Adrenal gland (tissue), 9 donors: ENCODE measurements at regions not wholly inside any gene's neighbourhood (a gene's known extent, or its start where the extent isn't known, plus 50 kb on each side); places are given as distances from the start of the nearest gene placed in this dataset.

Experiments
- DNase-seq, 7 donors: peaks; one replicate each; pipeline ENCODE4 v3.0.0-alpha.2; 2019 to 2020
- H3K27ac ChIP-seq, 5 donors: fragments of 200-600 bp; sonication (generic) in 4 of 5; 1 replicate in 3 of 5; 2 replicates in 2 of 5; pipeline versions ENCODE4 v1.5.1 to v1.8.0; 2016 to 2020; ENCODE audit warnings: mild to moderate bottlenecking in 1 of 5
- H3K27me3 ChIP-seq: fragments of 200-600 bp; 2 replicates; pipeline ENCODE4 v1.8.0; 2021
- H3K36me3 ChIP-seq, 2 donors: fragments of 200-600 bp; replicated peaks in 1 of 2; 1 replicate in 1 of 2; 2 replicates in 1 of 2; pipeline versions ENCODE4 v1.5.1 to v1.8.0; 2018 to 2022
- H3K4me1 ChIP-seq, 2 donors: fragments of 200-600 bp; replicated peaks in 1 of 2; 1 replicate in 1 of 2; 2 replicates in 1 of 2; pipeline versions ENCODE4 v1.5.1 to v1.8.0; 2018 to 2021
- H3K4me3 ChIP-seq, 4 donors: fragments of 200-600 bp; sonication (generic) in 3 of 4; one replicate each; pipeline ENCODE4 v1.5.1; 2016 to 2018
- H3K9me3 ChIP-seq, 3 donors: fragments of 200-600 bp; sonication (generic) in 1 of 3; replicated peaks in 1 of 3; 1 replicate in 2 of 3; 2 replicates in 1 of 3; pipeline versions ENCODE4 v1.5.1 to v1.8.0; 2016 to 2021
- CTCF ChIP-seq, 6 experiments: fragments of 450-650 bp in 4 of 6; fragments of 200-600 bp in 2 of 6; sonication (generic) in 1 of 6; IDR thresholded peaks; 1 replicate in 5 of 6; 2 replicates in 1 of 6; pipeline versions ENCODE4 v1.5.1 to v1.8.0; 2016 to 2021; ENCODE audit warnings: antibody characterized with exemption in 6 of 6, mild to moderate bottlenecking in 2 of 6, moderate library complexity in 1 of 6
- POLR2A ChIP-seq, 2 donors: fragments of 450-650 bp; IDR thresholded peaks; one replicate each; pipeline ENCODE4 v1.6.1; 2017; ENCODE audit warnings: antibody characterized with exemption in 2 of 2, mild to moderate bottlenecking in 2 of 2, moderate library complexity in 1 of 2
- WGBS, 4 donors: extraction: QIAGEN DNeasy Blood & Tissue Kit in 2 of 4; methylation state at CpG; one replicate each; pipeline versions ENCODE4 v1.1.5 to v1.1.7; 2013 to 2017; 5-methylcytosine and 5-hydroxymethylcytosine counted together
- intact Hi-C, 2 donors: fragments of 100-400 bp; cut with DNase I; formaldehyde crosslinking; loops; one replicate each; pipeline versions ENCODE4 v1.14.1 to v1.15.0; 2022 to 2023
- donor health status: healthy with polysubstance abuse.
- donor health status: Bipolar disorder and iron deficiency.
- donor health status: DM: yes; HTN: yes; CAD: no.
- donor health status: DM: no; HTN: no; CAD: no.
- donor health status: DM: no; HTN: no; CAD: no.

- H3K27ac ChIP-seq = no peak overlapping the region
These were observed 822.2 kb downstream of the RPA4 start for GRCh38 chrX:97705936-97706335.

GRCh38 chrX:97714072-97714471 is 830.4 kb downstream of the RPA4 start:
- no peak overlapping the region for H3K27ac ChIP-seq
- intact Hi-C loops = no loop called here
- H3K4me1 ChIP-seq = no peaks in the 10 kb centered on the region
- no peak for TF ChIP-seq CTCF (IDR thresholded peaks at IDR 0.05)
- TF ChIP-seq POLR2A (IDR thresholded peaks at IDR 0.05) = no peak
- no peaks in the 10 kb centered on the region for H3K9me3 ChIP-seq
- DNase-seq = no peak
- H3K36me3 ChIP-seq = no peaks in the 10 kb centered on the region
- no peaks in the 10 kb centered on the region for H3K27me3 ChIP-seq
- no peak overlapping the region for H3K4me3 ChIP-seq

More at GRCh38 chrX:97705936-97706335, 822.2 kb downstream of the RPA4 start:
- 83 to 91% (median 87%) methylated on average over 2 of the region's 2 CpGs for WGBS, 4 donors
- no peak for TF ChIP-seq POLR2A (IDR thresholded peaks at IDR 0.05)
- no peak for TF ChIP-seq CTCF (IDR thresholded peaks at IDR 0.05)
- intact Hi-C loops = no loop called here
- no peaks in the 10 kb centered on the region for H3K4me1 ChIP-seq
- no peaks in the 10 kb centered on the region for H3K36me3 ChIP-seq
- peaks cover 5% of the 10 kb centered on the region for H3K27me3 ChIP-seq
- H3K9me3 ChIP-seq = no peaks in the 10 kb centered on the region
- no peak for DNase-seq
- H3K4me3 ChIP-seq = no peak overlapping the region

GRCh38 chrX:97728215-97728614 is 844.5 kb downstream of the RPA4 start:
- Histone ChIP-seq H3K4me3 (no peak overlapping the region), H3K27me3 (peaks cover 23% of the 10 kb centered on the region), H3K4me1 (no peaks in the 10 kb centered on the region), H3K36me3 (no peaks in the 10 kb centered on the region), H3K27ac (no peak overlapping the region), H3K9me3 (no peaks in the 10 kb centered on the region)
- TF ChIP-seq CTCF (IDR thresholded peaks at IDR 0.05) (no peak), POLR2A (IDR thresholded peaks at IDR 0.05) (no peak)
- 69 to 93% (median 85%) methylated on average over 2 of the region's 2 CpGs for WGBS, 4 donors
- no peak for DNase-seq
- intact Hi-C loops = no loop called here

GRCh38 chrX:97740044-97740443 is 856.3 kb downstream of the RPA4 start:
- Histone ChIP-seq H3K4me3 (no peak overlapping the region), H3K4me1 (no peaks in the 10 kb centered on the region), H3K9me3 (no peaks in the 10 kb centered on the region), H3K36me3 (no peaks in the 10 kb centered on the region), H3K27ac (no peak overlapping the region), H3K27me3 (no peaks in the 10 kb centered on the region)
- intact Hi-C loops = no loop called here
- TF ChIP-seq CTCF (IDR thresholded peaks at IDR 0.05) (no peak), POLR2A (IDR thresholded peaks at IDR 0.05) (no peak)
- DNase-seq = no peak
